ENCODE measurements at regions not wholly inside any gene's neighbourhood (a gene's known extent, or its start where the extent isn't known, plus 50 kb on each side); places are given as distances from the start of the nearest gene placed in this dataset.

- Histone ChIP-seq H3K9me3 (no peaks in the 10 kb centered on the region), H3K36me3 (no peaks in the 10 kb centered on the region), H3K27ac (no peak overlapping the region), H3K4me3 (no peak overlapping the region), H3K4me1 (no peaks in the 10 kb centered on the region), H3K27me3 (no peaks in the 10 kb centered on the region)
- TF ChIP-seq CTCF (IDR thresholded peaks at IDR 0.05), result no peak
- DNase-seq (ENCODE audit: low spot score in 2 of 2), result no peak
- intact Hi-C loops (cut with DNase I), result no loop called here
Measured at GRCh38 chr11:106275151-106275550, 197.7 kb downstream of the AASDHPPT start.

- H3K27me3 ChIP-seq, result no peaks in the 10 kb centered on the region
- no peaks in the 10 kb centered on the region for H3K9me3 ChIP-seq
- no peak for TF ChIP-seq CTCF (IDR thresholded peaks at IDR 0.05)
- no peaks in the 10 kb centered on the region for H3K4me1 ChIP-seq
- no peak overlapping the region for H3K4me3 ChIP-seq
- no peak for DNase-seq (ENCODE audit: low spot score in 2 of 2)
- H3K27ac ChIP-seq, result no peak overlapping the region
- intact Hi-C loops (cut with DNase I), result no loop called here
- no peaks in the 10 kb centered on the region for H3K36me3 ChIP-seq
Measured at GRCh38 chr11:106276126-106276525, 198.7 kb downstream of the AASDHPPT start.

- Histone ChIP-seq H3K27ac (no peak overlapping the region), H3K36me3 (no peaks in the 10 kb centered on the region), H3K9me3 (no peaks in the 10 kb centered on the region), H3K4me3 (no peak overlapping the region), H3K27me3 (no peaks in the 10 kb centered on the region), H3K4me1 (no peaks in the 10 kb centered on the region)
- DNase-seq (ENCODE audit: low spot score in 2 of 2), result no peak
- intact Hi-C loops (cut with DNase I), result no loop called here
- no peak for TF ChIP-seq CTCF (IDR thresholded peaks at IDR 0.05)
Measured at GRCh38 chr11:106276859-106277436, 199.5 kb downstream of the AASDHPPT start.

- TF ChIP-seq CTCF (IDR thresholded peaks at IDR 0.05), result no peak
- Histone ChIP-seq H3K9me3 (no peaks in the 10 kb centered on the region), H3K4me3 (no peak overlapping the region), H3K27me3 (no peaks in the 10 kb centered on the region), H3K27ac (no peak overlapping the region), H3K4me1 (no peaks in the 10 kb centered on the region), H3K36me3 (no peaks in the 10 kb centered on the region)
- DNase-seq (ENCODE audit: low spot score in 2 of 2), result no peak
- intact Hi-C loops (cut with DNase I), result no loop called here
Measured at GRCh38 chr11:106277484-106277883, 200.0 kb downstream of the AASDHPPT start.

GRCh38 chr11:106278391-106278790, 200.9 kb downstream of the AASDHPPT start:
- no peak for DNase-seq (ENCODE audit: low spot score in 2 of 2)
- H3K4me3 ChIP-seq, result no peak overlapping the region
- H3K27me3 ChIP-seq, result no peaks in the 10 kb centered on the region
- no peaks in the 10 kb centered on the region for H3K9me3 ChIP-seq
- no peaks in the 10 kb centered on the region for H3K36me3 ChIP-seq
- intact Hi-C loops (cut with DNase I), result no loop called here
- H3K27ac ChIP-seq, result no peak overlapping the region
- H3K4me1 ChIP-seq, result no peaks in the 10 kb centered on the region
- TF ChIP-seq CTCF (IDR thresholded peaks at IDR 0.05), result no peak

GRCh38 chr11:106280036-106280435, 202.6 kb downstream of the AASDHPPT start:
- H3K4me3 ChIP-seq, result no peak overlapping the region
- no peaks in the 10 kb centered on the region for H3K27me3 ChIP-seq
- H3K27ac ChIP-seq, result no peak overlapping the region
- no peak for TF ChIP-seq CTCF (IDR thresholded peaks at IDR 0.05)
- no peaks in the 10 kb centered on the region for H3K36me3 ChIP-seq
- no peaks in the 10 kb centered on the region for H3K9me3 ChIP-seq
- intact Hi-C loops (cut with DNase I), result no loop called here
- DNase-seq (ENCODE audit: low spot score in 2 of 2), result no peak
- no peaks in the 10 kb centered on the region for H3K4me1 ChIP-seq

Data from ascending aorta (tissue), 2 donors.